SK-N-SH treated with all-trans-retinoic acid at 6 μM for 48 hours (cell line): ENCODE measurements at regions not wholly inside any gene's neighbourhood (a gene's known extent, or its start where the extent isn't known, plus 50 kb on each side); places are given as distances from the start of the nearest gene placed in this dataset.

Experiments
- ARNTL ChIP-seq: fragments of 450-650 bp; formaldehyde crosslinking; IDR thresholded peaks from 2 replicates; pipeline ENCODE4 v1.5.0; 2020; ENCODE audit warnings: low read depth, mild to moderate bottlenecking, moderate library complexity, borderline replicate concordance
- BACH2 ChIP-seq: fragments of 250-450 bp; sonication (Bioruptor Pico); IDR thresholded peaks from 2 replicates; pipeline ENCODE4 v1.9.0; 2021; ENCODE audit warnings: mild to moderate bottlenecking, borderline replicate concordance
- CREB5 ChIP-seq: fragments of 250-450 bp; sonication (Bioruptor Pico); IDR thresholded peaks from 2 replicates; pipeline ENCODE4 v1.5.1; 2020; ENCODE audit warnings: low read depth, mild to moderate bottlenecking, moderate library complexity
- ESRRG ChIP-seq: fragments of 250-450 bp; sonication (Bioruptor Pico); IDR thresholded peaks from 2 replicates; pipeline ENCODE4 v1.6.1; 2021; ENCODE audit warnings: mild to moderate bottlenecking
- OSR1 ChIP-seq: fragments of 250-450 bp; sonication (Bioruptor Pico); IDR thresholded peaks from 2 replicates; pipeline ENCODE4 v1.8.0; 2022; ENCODE audit warnings: moderate library complexity, mild to moderate bottlenecking, inconsistent platforms
- PPARA ChIP-seq: fragments of 250-450 bp; sonication (Bioruptor Pico); IDR thresholded peaks from 2 replicates; pipeline ENCODE4 v1.5.0; 2020; ENCODE audit warnings: mild to moderate bottlenecking, borderline replicate concordance
- RARB ChIP-seq: fragments of 250-450 bp; sonication (Bioruptor Pico); IDR thresholded peaks from 2 replicates; pipeline ENCODE4 v1.8.0; 2021; ENCODE audit warnings: mild to moderate bottlenecking, moderate library complexity
- TCF4 ChIP-seq: fragments of 250-450 bp; sonication (Bioruptor Pico); IDR thresholded peaks from 2 replicates; pipeline ENCODE4 v1.8.0; 2021; ENCODE audit warnings: mild to moderate bottlenecking, moderate library complexity, borderline replicate concordance
- ZFP3 ChIP-seq: fragments of 250-450 bp; sonication (Bioruptor Pico); IDR thresholded peaks from 2 replicates; pipeline ENCODE4 v1.5.0; 2020; ENCODE audit warnings: mild to moderate bottlenecking, moderate library complexity
- ZFP30 ChIP-seq: fragments of 450-650 bp; formaldehyde crosslinking; IDR thresholded peaks from 2 replicates; pipeline ENCODE4 v1.5.0; 2022; ENCODE audit warnings: mild to moderate bottlenecking, moderate library complexity
- ZNF70 ChIP-seq: fragments of 450-650 bp; formaldehyde crosslinking; IDR thresholded peaks from 2 replicates; pipeline ENCODE4 v1.5.0; 2020; ENCODE audit warnings: mild to moderate bottlenecking, moderate library complexity
- ZNF8 ChIP-seq: fragments of 450-650 bp; formaldehyde crosslinking; IDR thresholded peaks from 2 replicates; pipeline ENCODE4 v1.5.0; 2020; ENCODE audit warnings: mild to moderate bottlenecking, moderate library complexity
- TF ChIP-seq, protein P1 (sequence below): fragments of 250-450 bp; sonication (Bioruptor Pico); IDR thresholded peaks from 2 replicates; pipeline ENCODE4 v1.8.0; 2020; ENCODE audit warnings: mild to moderate bottlenecking, moderate library complexity, borderline replicate concordance
- TF ChIP-seq, protein P2 (sequence below): fragments of 250-450 bp; sonication (Bioruptor Pico); IDR thresholded peaks from 2 replicates; pipeline ENCODE4 v1.5.0; 2020; ENCODE audit warnings: mild to moderate bottlenecking, moderate library complexity

DNA sequence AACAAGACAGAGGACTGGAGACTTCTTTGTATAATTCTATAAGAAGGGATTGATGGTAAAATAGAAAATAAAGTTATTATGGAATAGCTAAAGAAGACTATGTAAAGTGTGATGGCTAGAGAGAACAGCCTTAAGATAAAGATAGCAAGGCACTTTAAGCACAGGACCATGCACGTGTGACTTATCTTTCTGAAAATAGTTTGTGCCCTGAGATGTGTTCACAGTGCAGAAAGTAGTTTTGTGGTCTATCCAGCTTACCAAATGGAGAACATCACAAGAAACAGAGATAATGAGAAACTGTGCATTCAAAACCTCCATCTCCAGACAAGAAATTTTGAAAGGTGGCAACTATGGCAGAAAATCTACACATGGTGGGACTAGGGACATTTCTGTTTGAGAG, 213.3 kb downstream of the PARM1 start:
- no peak for TF ChIP-seq OSR1 (CRISPR knock-in tag)
- TF ChIP-seq, protein P1, sequence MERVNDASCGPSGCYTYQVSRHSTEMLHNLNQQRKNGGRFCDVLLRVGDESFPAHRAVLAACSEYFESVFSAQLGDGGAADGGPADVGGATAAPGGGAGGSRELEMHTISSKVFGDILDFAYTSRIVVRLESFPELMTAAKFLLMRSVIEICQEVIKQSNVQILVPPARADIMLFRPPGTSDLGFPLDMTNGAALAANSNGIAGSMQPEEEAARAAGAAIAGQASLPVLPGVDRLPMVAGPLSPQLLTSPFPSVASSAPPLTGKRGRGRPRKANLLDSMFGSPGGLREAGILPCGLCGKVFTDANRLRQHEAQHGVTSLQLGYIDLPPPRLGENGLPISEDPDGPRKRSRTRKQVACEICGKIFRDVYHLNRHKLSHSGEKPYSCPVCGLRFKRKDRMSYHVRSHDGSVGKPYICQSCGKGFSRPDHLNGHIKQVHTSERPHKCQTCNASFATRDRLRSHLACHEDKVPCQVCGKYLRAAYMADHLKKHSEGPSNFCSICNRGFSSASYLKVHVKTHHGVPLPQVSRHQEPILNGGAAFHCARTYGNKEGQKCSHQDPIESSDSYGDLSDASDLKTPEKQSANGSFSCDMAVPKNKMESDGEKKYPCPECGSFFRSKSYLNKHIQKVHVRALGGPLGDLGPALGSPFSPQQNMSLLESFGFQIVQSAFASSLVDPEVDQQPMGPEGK (CRISPR knock-in tag) = no peak
- TF ChIP-seq BACH2 = no peak
- TF ChIP-seq PPARA = no peak
- TF ChIP-seq RARB (CRISPR knock-in tag) = no peak
- TF ChIP-seq ZFP3 (CRISPR knock-in tag) = no peak
- no peak for TF ChIP-seq TCF4 (CRISPR knock-in tag)
- TF ChIP-seq CREB5 (CRISPR knock-in tag) = no peak
- no peak for TF ChIP-seq ZNF70
- no peak for TF ChIP-seq ARNTL (CRISPR knock-in tag)
- no peak for TF ChIP-seq ESRRG (CRISPR knock-in tag)
- no peak for TF ChIP-seq ZNF8 (CRISPR knock-in tag)
- no peak for TF ChIP-seq ZFP30 (CRISPR knock-in tag)
- TF ChIP-seq, protein P2, sequence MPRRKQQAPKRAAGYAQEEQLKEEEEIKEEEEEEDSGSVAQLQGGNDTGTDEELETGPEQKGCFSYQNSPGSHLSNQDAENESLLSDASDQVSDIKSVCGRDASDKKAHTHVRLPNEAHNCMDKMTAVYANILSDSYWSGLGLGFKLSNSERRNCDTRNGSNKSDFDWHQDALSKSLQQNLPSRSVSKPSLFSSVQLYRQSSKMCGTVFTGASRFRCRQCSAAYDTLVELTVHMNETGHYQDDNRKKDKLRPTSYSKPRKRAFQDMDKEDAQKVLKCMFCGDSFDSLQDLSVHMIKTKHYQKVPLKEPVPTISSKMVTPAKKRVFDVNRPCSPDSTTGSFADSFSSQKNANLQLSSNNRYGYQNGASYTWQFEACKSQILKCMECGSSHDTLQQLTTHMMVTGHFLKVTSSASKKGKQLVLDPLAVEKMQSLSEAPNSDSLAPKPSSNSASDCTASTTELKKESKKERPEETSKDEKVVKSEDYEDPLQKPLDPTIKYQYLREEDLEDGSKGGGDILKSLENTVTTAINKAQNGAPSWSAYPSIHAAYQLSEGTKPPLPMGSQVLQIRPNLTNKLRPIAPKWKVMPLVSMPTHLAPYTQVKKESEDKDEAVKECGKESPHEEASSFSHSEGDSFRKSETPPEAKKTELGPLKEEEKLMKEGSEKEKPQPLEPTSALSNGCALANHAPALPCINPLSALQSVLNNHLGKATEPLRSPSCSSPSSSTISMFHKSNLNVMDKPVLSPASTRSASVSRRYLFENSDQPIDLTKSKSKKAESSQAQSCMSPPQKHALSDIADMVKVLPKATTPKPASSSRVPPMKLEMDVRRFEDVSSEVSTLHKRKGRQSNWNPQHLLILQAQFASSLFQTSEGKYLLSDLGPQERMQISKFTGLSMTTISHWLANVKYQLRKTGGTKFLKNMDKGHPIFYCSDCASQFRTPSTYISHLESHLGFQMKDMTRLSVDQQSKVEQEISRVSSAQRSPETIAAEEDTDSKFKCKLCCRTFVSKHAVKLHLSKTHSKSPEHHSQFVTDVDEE (CRISPR knock-in tag) = no peak
